Kidney capillary endothelial cell (primary cell): ENCODE measurements at regions not wholly inside any gene's neighbourhood (a gene's known extent, or its start where the extent isn't known, plus 50 kb on each side); places are given as distances from the start of the nearest gene placed in this dataset.
"Not testable (repeated sequence)": the region's sequence is repeated elsewhere in the genome, so short reads cannot be mapped to it uniquely, and the experiment has no call there.

Experiments
- DNase-seq: peaks from one replicate; pipeline ENCODE4 v3.0.0-alpha.2; 2018; ENCODE audit warnings: low spot score

GRCh38 chr14:38056270-38056669, 151.4 kb upstream of the SSTR1 start:
- no peak for DNase-seq

GRCh38 chr14:38062223-38062622, 145.5 kb upstream of the SSTR1 start:
- not testable (repeated sequence) for DNase-seq

GRCh38 chr14:38063711-38064320, 143.9 kb upstream of the SSTR1 start:
- no peak for DNase-seq

- DNase-seq, result no peak
These were observed 142.5 kb upstream of the SSTR1 start for GRCh38 chr14:38065106-38065762.

- no peak for DNase-seq
These were observed 137.6 kb upstream of the SSTR1 start for GRCh38 chr14:38070061-38070588.

GRCh38 chr14:38073641-38074040, 134.1 kb upstream of the SSTR1 start:
- DNase-seq, result no peak

- DNase-seq, result no peak
These were observed 133.6 kb upstream of the SSTR1 start for GRCh38 chr14:38074081-38074480.

- DNase-seq, result no peak
These were observed 132.9 kb upstream of the SSTR1 start for GRCh38 chr14:38074754-38075153.

- no peak for DNase-seq
These were observed 129.3 kb upstream of the SSTR1 start for GRCh38 chr14:38078393-38078792.

- no peak for DNase-seq
These were observed 128.4 kb upstream of the SSTR1 start for GRCh38 chr14:38079268-38079667.

- DNase-seq, result no peak
These were observed 127.8 kb upstream of the SSTR1 start for GRCh38 chr14:38079886-38080285.

GRCh38 chr14:38080696-38081095, 127.0 kb upstream of the SSTR1 start:
- DNase-seq, result no peak

- no peak for DNase-seq
These were observed 124.7 kb upstream of the SSTR1 start for GRCh38 chr14:38083039-38083438.

GRCh38 chr14:38089123-38089522, 118.6 kb upstream of the SSTR1 start:
- DNase-seq, result no peak

GRCh38 chr14:38090506-38090905, 117.2 kb upstream of the SSTR1 start:
- DNase-seq, result no peak

- DNase-seq, result no peak
These were observed 109.4 kb upstream of the SSTR1 start for GRCh38 chr14:38098074-38098836.

GRCh38 chr14:38101679-38102078, 106.0 kb upstream of the SSTR1 start:
- no peak for DNase-seq

GRCh38 chr14:38103542-38104225, 104.0 kb upstream of the SSTR1 start:
- no peak for DNase-seq

GRCh38 chr14:38105106-38105702, 102.5 kb upstream of the SSTR1 start:
- no peak for DNase-seq

GRCh38 chr14:38107216-38107631, 100.5 kb upstream of the SSTR1 start:
- DNase-seq, result no peak

GRCh38 chr14:38108681-38109080, 99.0 kb upstream of the SSTR1 start:
- DNase-seq, result no peak

GRCh38 chr14:38110258-38110657, 97.4 kb upstream of the SSTR1 start:
- no peak for DNase-seq
